HG03571 (cell line): ENCODE measurements at regions not wholly inside any gene's neighbourhood (a gene's known extent, or its start where the extent isn't known, plus 50 kb on each side); places are given as distances from the start of the nearest gene placed in this dataset.
"Not testable (repeated sequence)": the region's sequence is repeated elsewhere in the genome, so short reads cannot be mapped to it uniquely, and the experiment has no call there.

ENCODE experiments used
- ATAC-seq: cut with Tn5 transposase; IDR thresholded peaks from one replicate; pipeline ENCODE4 v1.9.1; 2021; ENCODE audit not compliant: unreplicated experiment

DNA sequence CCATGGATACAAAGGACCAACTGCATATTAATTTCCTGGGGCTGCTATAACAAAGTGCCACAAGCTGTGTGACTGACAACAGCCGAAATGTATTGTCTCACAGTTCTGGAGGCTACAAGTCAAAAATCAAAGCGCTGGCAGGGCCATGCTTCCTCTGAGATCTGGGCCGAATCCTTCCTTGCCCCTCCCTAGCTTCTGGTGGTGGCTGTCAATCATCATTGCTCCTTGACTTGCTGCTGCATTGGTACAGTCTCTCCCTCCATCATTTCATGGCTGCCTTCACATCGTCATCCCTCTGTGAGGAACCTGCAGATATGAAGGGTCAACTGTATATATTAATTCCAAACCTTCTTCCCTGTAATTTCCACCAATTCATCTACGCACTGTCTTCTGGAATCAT lies 118.3 kb downstream of the EXOC5 start:
- no peak for ATAC-seq

- no peak for ATAC-seq
Observed at GRCh38 chr14:57139173-57139572, 129.5 kb downstream of the EXOC5 start.

DNA sequence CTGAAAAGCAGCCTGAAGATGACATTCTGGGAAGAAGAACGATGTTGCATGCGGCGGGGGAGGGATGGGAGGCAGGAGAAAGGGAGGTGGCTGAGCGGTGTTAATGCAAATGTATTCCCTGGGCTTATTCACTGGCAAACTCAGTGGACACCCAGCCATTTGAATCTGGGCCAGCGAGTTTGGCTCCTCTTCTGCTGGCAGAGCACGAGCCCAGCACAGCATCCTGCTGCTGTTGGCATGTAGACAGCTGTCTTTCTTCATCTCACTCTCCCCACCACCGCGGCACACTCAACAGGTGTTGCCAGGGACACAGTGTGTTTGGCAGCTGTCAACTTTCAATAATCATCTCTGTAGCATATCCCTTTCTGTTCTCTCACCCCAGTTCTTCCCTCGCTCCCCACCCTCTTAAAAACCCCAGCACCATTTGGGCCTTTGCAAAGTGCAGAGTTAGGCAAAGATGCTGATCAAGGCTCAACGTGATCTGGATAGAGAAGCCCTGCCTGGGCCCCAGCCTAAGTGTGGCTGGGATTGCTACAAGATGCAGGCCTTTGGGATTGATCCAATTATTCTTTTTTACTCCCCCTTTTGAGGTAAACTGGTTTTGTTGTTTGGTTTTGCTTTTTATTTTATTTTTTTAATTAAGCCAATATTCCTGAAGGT lies 131.9 kb downstream of the EXOC5 start:
- no peak for ATAC-seq

GRCh38 chr14:57127809-57128208 lies 140.9 kb downstream of the EXOC5 start:
- not testable (repeated sequence) for ATAC-seq

DNA sequence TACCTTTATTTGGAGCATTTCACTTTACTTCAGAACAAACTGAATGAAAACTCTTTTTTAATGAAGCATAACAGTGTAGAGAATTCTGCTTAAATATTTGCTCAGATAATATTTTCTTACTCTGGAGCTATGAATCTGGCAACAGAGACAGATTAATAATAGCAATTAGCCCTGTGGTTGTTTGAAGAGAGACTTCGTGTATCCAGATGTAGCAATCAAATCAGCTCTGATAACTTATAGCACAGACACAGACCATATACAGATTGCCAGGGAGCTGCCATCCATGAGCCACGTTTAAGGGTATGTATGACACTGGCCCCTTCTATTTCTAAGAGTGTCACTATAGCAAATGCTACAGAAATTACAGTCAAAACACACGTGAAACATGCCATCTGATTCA lies 146.6 kb downstream of the EXOC5 start:
- ATAC-seq, result no peak

DNA sequence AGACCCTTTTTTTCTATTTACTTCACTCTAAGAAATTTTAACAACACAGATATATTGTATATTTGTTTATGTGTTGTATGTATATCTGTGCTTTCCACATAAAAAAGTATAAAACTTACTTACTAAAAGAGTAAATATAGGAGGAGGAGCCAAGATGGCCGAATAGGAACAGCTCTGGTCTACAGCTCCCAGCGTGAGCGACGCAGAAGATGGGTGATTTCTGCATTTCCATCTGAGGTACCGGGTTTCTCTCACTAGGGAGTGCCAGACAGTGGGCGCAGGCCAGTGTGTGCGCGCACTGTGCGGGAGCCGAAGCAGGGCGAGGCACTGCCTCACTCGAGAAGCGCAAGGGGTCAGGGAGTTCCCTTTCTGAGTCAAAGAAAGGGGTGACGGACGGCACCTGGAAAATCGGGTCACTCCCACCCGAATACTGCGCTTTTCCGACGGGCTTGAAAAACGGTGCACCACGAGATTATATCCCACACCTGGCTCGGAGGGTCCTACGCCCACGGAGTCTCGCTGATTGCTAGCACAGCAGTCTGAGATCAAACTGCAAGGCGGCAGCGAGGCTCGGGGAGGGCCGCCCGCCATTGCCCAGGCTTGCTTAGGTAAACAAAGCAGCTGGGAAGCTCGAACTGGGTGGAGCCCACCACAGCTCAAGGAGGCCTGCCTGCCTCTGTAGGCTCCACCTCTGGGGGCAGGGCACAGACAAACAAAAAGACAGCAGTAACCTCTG lies 156.5 kb downstream of the EXOC5 start:
- ATAC-seq, result not testable (repeated sequence)

- ATAC-seq, result not testable (repeated sequence)
Observed at GRCh38 chr14:57110411-57110810, 158.3 kb downstream of the EXOC5 start.

GRCh38 chr14:57091030-57091608 lies 177.6 kb downstream of the EXOC5 start:
- ATAC-seq, result no peak

GRCh38 chr14:57089901-57090300 lies 178.8 kb downstream of the EXOC5 start:
- ATAC-seq, result no peak

DNA sequence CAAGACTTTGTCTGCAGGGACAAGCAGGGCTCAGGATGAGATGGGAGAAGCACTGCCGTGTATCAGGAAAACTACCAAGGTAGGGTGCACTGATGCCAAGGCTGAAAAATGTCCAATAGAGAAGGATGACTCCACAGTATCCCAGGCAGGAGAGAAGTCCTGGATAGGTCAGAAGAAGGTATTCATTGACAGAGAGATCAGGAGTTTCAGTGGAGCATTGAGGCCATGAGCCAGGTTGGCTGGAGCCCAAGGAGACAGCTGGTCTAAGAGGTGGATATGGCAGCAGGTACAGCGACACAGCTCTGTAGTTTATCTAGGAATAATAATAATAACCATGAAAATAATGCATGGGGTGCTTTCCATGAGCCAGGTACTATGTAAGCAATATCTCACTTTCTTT lies 180.9 kb downstream of the EXOC5 start:
- no peak for ATAC-seq

- no peak for ATAC-seq
Observed at GRCh38 chr14:57086271-57087162, 182.2 kb downstream of the EXOC5 start.

- ATAC-seq, result no peak
Observed at GRCh38 chr14:57085801-57086200, 182.9 kb downstream of the EXOC5 start.

DNA sequence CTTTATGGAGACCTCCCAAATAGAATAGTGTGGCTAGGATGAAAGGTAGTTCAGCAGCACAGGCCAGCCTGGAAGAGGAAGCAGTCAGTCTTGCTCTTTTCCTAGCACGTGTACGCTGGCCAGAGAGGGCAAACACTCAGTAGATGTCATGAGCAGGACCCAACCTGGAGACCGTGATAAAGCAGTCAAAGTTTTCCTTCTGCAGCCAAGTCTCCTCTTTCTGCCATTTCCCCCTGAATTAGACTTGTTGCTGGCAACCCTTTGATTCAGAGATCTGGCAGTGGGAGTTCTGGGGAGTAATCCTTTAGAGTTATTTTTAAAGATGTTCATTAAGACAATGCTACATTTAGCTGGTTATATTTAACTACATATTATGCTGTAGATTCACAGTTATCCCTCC lies 183.7 kb downstream of the EXOC5 start:
- no peak for ATAC-seq

DNA sequence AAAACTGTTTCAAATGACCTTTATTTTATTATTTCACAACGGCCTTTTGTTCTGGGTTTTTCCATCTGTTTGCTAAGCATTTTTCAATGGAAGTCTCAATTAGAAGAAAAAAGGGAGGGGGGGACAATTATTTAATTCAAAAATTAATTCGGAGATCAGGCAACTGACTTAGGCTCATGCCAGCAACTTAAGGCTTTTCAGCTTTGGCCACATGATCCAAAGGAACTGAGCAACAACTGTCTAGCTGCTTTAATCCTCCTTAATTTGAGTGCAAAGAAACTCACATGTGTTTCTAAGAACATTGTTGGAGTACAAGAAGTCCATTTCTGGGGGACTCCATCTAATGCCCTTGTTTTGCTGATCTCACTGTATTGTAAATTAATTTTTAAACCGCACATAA lies 188.0 kb downstream of the EXOC5 start:
- no peak for ATAC-seq

DNA sequence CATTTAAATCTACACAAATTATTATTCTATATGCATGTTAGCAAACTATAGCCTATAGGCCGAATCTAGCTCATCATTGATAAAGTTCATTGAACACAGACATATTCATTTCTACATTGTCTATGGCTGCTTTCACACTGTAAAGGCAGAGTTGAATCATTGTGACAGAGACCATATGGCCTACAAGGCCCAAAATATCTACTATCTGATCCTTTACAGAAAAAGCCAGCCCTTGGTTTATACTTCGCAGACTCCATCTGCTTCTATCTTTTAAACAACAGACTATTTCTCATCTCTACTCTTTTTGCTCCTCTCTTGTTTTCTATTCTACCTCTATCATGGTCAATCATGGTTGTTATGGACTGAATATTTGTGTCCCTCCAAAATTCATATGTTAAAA lies 190.7 kb downstream of the EXOC5 start:
- ATAC-seq, result no peak

DNA sequence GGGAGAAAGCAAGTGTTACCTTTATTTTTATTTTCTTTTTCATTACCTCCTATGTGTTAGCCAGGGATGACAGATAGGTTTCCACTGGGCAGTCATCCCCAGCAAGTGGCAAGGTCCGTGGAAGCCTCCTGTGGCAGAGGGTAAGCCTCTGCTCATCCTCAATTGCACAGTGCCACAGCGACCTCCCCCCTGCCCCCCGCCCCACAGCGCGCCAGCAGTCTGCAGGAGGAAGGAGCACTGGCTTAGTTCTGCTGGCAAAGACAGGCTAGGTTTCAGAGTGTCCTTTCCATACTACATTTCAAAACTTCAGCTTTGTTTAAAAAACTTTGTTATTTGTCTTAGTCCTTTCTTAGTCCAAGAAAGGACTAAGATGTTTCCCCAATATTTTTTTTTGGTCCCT lies 194.7 kb downstream of the EXOC5 start:
- ATAC-seq, result no peak

DNA sequence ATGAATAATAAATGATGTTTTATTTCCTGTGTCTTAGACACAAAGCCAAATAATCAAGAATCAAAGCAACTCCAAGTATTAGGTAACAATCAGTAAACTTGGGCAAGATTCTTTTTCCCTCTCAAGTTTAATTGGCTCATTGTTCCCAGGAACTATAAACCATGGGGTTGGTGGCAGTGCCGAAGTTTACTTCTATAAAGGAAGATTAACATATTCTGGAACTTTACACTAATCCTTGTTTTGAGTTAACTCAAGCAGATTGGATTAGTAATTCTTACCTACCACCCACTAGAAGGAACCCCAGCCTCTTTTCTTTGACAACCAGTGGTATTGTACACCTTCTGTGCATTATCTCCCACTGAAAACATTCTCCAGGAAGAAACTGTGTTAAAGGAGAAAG lies 197.1 kb downstream of the EXOC5 start:
- ATAC-seq, result no peak

GRCh38 chr14:57069702-57070101 lies 199.0 kb downstream of the EXOC5 start:
- ATAC-seq, result no peak

GRCh38 chr14:57068511-57068910 lies 200.2 kb downstream of the EXOC5 start:
- ATAC-seq, result no peak

- no peak for ATAC-seq
Observed at GRCh38 chr14:57066887-57067513, 201.7 kb downstream of the EXOC5 start.

- ATAC-seq, result no peak
Observed at GRCh38 chr14:57066463-57066862, 202.2 kb downstream of the EXOC5 start.
